SK-N-SH treated with all-trans-retinoic acid at 6 μM for 48 hours (cell line): ENCODE measurements at regions not wholly inside any gene's neighbourhood (a gene's known extent, or its start where the extent isn't known, plus 50 kb on each side); places are given as distances from the start of the nearest gene placed in this dataset.

Source experiments
- ATAC-seq: fragments of 200-7000 bp; cut with Tn5 transposase; 3 replicates; pipeline ENCODE4 v1.9.1; 2020; ENCODE audit warnings: mild to moderate bottlenecking, moderate library complexity
- ARNTL ChIP-seq: fragments of 450-650 bp; formaldehyde crosslinking; IDR thresholded peaks from 2 replicates; pipeline ENCODE4 v1.5.0; 2020; ENCODE audit warnings: low read depth, mild to moderate bottlenecking, moderate library complexity, borderline replicate concordance
- BACH2 ChIP-seq: fragments of 250-450 bp; sonication (Bioruptor Pico); IDR thresholded peaks from 2 replicates; pipeline ENCODE4 v1.9.0; 2021; ENCODE audit warnings: mild to moderate bottlenecking, borderline replicate concordance
- CSDC2 ChIP-seq: fragments of 250-450 bp; sonication (Bioruptor Pico); IDR thresholded peaks from 2 replicates; pipeline ENCODE4 v1.5.0; 2020; ENCODE audit warnings: mild to moderate bottlenecking, moderate library complexity
- ESRRG ChIP-seq: fragments of 250-450 bp; sonication (Bioruptor Pico); IDR thresholded peaks from 2 replicates; pipeline ENCODE4 v1.6.1; 2021; ENCODE audit warnings: mild to moderate bottlenecking
- GLIS3 ChIP-seq: fragments of 250-450 bp; sonication (Bioruptor Pico); IDR thresholded peaks from 2 replicates; pipeline ENCODE4 v1.5.0; 2020; ENCODE audit warnings: mild to moderate bottlenecking, moderate library complexity
- ISL1 ChIP-seq: fragments of 250-450 bp; sonication (Bioruptor Pico); IDR thresholded peaks from 2 replicates; pipeline ENCODE4 v2.1.2; 2022; ENCODE audit warnings: mild to moderate bottlenecking, moderate library complexity
- OSR1 ChIP-seq: fragments of 250-450 bp; sonication (Bioruptor Pico); IDR thresholded peaks from 2 replicates; pipeline ENCODE4 v1.8.0; 2022; ENCODE audit warnings: moderate library complexity, mild to moderate bottlenecking, inconsistent platforms
- PPARA ChIP-seq: fragments of 250-450 bp; sonication (Bioruptor Pico); IDR thresholded peaks from 2 replicates; pipeline ENCODE4 v1.5.0; 2020; ENCODE audit warnings: mild to moderate bottlenecking, borderline replicate concordance
- SNAI2 ChIP-seq: fragments of 250-450 bp; sonication (Bioruptor Pico); IDR thresholded peaks from 2 replicates; pipeline ENCODE4 v1.5.0; 2020; ENCODE audit warnings: mild to moderate bottlenecking, moderate library complexity
- TCF4 ChIP-seq: fragments of 250-450 bp; sonication (Bioruptor Pico); IDR thresholded peaks from 2 replicates; pipeline ENCODE4 v1.8.0; 2021; ENCODE audit warnings: mild to moderate bottlenecking, moderate library complexity, borderline replicate concordance
- TOX ChIP-seq: fragments of 250-450 bp; sonication (Bioruptor Pico); IDR thresholded peaks from 2 replicates; pipeline ENCODE4 v1.8.0; 2021; ENCODE audit warnings: mild to moderate bottlenecking, moderate library complexity, borderline replicate concordance
- ZC3H10 ChIP-seq: fragments of 250-450 bp; sonication (Bioruptor Pico); IDR thresholded peaks from 2 replicates; pipeline ENCODE4 v1.5.1; 2021; ENCODE audit warnings: mild to moderate bottlenecking, moderate library complexity
- ZFP3 ChIP-seq: fragments of 250-450 bp; sonication (Bioruptor Pico); IDR thresholded peaks from 2 replicates; pipeline ENCODE4 v1.5.0; 2020; ENCODE audit warnings: mild to moderate bottlenecking, moderate library complexity
- ZFP30 ChIP-seq: fragments of 450-650 bp; formaldehyde crosslinking; IDR thresholded peaks from 2 replicates; pipeline ENCODE4 v1.5.0; 2022; ENCODE audit warnings: mild to moderate bottlenecking, moderate library complexity
- ZNF565 ChIP-seq: fragments of 450-650 bp; formaldehyde crosslinking; conservative IDR thresholded peaks from 2 replicates; pipeline ENCODE4 v1.5.0; 2020; ENCODE audit warnings: low read depth, mild to moderate bottlenecking, moderate library complexity
- ZNF70 ChIP-seq: fragments of 450-650 bp; formaldehyde crosslinking; IDR thresholded peaks from 2 replicates; pipeline ENCODE4 v1.5.0; 2020; ENCODE audit warnings: mild to moderate bottlenecking, moderate library complexity
- ZNF8 ChIP-seq: fragments of 450-650 bp; formaldehyde crosslinking; IDR thresholded peaks from 2 replicates; pipeline ENCODE4 v1.5.0; 2020; ENCODE audit warnings: mild to moderate bottlenecking, moderate library complexity
- TF ChIP-seq, protein P1 (sequence below): fragments of 250-450 bp; sonication (Bioruptor Pico); IDR thresholded peaks from 2 replicates; pipeline ENCODE4 v1.8.0; 2020; ENCODE audit warnings: mild to moderate bottlenecking, moderate library complexity, borderline replicate concordance
- TF ChIP-seq, protein P2 (sequence below): fragments of 250-450 bp; sonication (Bioruptor Pico); IDR thresholded peaks from 2 replicates; pipeline ENCODE4 v1.5.1; 2020; ENCODE audit warnings: low read depth, mild to moderate bottlenecking, moderate library complexity
- TF ChIP-seq, protein P3 (sequence below): fragments of 250-450 bp; sonication (Bioruptor Pico); IDR thresholded peaks from 2 replicates; pipeline ENCODE4 v1.5.0; 2020; ENCODE audit warnings: mild to moderate bottlenecking, moderate library complexity

DNA sequence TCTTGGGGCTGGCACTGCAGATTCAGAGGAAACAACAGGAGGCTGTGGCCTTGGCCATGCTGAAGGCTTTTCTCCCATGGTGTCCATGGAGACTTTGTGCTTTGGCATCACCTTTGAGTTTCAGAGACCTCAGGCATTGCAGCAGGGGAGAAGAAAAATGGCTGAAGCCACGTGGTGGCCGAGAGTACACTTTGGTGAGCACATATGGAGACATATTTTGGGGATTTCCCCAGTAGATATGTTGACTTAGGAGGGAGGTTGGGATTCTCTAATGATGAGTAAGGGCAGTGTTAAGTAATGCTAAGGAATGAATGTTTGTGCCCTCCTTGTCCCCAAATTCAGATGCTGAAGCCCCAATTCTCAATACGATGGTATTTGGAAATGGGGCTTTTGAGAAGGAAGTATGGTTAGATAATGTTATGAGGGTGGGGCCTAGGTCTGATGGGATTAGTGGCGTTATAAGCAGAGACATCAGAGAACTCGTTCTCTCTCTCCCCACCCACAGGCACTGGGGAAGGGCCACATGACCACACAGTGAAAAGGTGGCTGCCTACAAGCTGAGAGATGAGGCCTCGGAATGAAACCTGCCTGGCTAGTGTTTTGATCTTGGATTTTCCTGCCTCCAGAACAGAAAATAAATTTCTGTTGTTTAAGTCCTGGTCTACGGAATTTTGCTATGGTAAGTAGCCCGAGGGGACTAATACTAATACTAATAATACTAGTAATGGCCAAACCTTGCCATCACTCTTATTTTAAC lies 98.6 kb downstream of the TBX19 start:
- TF ChIP-seq GLIS3 (CRISPR knock-in tag) (no peak), TCF4 (no peak)

DNA sequence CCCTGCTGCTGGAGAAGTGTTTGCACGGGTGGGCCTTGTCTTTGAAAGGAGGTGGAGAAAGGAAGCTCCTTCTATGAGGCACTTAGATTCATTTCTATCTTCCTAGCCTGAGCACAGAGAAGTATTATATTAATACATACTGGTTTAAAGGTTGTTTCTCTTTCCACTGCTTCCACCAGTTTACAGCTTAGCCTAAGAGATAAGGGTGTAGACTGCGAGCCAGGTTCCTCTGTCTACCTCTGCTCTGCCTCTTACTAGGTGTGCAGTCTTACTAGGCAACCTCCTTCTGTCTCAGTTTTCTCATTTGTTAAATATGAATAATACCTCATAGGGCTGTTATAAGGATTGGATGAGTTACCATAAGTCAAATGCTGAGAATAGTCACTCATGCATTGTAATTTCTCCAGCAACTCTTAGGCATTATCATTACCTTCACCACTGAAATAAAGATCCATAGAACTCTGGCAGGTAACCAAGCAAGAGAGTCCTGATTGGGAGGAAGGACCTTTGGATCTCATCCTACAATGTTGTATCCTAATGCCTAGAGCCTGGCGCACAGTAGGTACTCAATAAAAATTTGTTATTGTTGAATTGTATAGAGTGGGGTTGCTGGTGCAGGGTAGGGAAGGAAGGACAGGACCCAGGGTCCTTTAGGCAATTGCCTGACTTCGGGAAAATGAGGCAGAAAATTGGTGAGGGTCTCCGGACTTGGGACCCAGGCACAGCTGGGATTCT lies 95.1 kb downstream of the TBX19 start:
- no peak for ATAC-seq
- no peak for TF ChIP-seq ZNF8 (CRISPR knock-in tag)
- no peak for TF ChIP-seq BACH2 (CRISPR knock-in tag)
- no peak for TF ChIP-seq CSDC2 (CRISPR knock-in tag)

More for the DNA sequence above, 98.6 kb downstream of the TBX19 start:
- ATAC-seq, result no peak

DNA sequence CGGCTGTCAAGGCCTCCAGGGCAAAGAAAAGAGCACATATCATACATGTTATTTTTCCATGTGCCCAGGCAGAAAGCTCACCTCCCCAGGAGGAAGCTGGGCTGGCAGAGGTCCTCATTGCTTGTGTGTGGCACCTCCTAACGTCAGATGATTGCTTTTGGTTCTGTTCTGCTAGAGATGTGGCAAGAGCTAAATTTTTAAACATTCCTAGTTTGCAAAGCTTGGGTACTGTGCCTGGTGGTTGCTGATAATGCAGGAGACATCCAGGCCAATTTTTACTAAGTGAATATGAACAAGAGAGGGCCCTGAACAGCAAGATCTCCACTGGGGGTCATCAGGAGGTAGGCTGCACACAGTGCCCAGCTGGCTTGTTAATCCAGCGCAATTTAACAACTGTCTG lies 93.9 kb downstream of the TBX19 start:
- no peak for ATAC-seq
- TF ChIP-seq, protein P1, sequence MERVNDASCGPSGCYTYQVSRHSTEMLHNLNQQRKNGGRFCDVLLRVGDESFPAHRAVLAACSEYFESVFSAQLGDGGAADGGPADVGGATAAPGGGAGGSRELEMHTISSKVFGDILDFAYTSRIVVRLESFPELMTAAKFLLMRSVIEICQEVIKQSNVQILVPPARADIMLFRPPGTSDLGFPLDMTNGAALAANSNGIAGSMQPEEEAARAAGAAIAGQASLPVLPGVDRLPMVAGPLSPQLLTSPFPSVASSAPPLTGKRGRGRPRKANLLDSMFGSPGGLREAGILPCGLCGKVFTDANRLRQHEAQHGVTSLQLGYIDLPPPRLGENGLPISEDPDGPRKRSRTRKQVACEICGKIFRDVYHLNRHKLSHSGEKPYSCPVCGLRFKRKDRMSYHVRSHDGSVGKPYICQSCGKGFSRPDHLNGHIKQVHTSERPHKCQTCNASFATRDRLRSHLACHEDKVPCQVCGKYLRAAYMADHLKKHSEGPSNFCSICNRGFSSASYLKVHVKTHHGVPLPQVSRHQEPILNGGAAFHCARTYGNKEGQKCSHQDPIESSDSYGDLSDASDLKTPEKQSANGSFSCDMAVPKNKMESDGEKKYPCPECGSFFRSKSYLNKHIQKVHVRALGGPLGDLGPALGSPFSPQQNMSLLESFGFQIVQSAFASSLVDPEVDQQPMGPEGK (CRISPR knock-in tag), result no peak
- no peak for TF ChIP-seq ESRRG
- TF ChIP-seq ZFP3 (CRISPR knock-in tag), result no peak
- no peak for TF ChIP-seq BACH2 (CRISPR knock-in tag)
- no peak for TF ChIP-seq ZNF70
- TF ChIP-seq TOX, result no peak
- TF ChIP-seq ZNF565 (CRISPR knock-in tag), result no peak
- TF ChIP-seq, protein P2, sequence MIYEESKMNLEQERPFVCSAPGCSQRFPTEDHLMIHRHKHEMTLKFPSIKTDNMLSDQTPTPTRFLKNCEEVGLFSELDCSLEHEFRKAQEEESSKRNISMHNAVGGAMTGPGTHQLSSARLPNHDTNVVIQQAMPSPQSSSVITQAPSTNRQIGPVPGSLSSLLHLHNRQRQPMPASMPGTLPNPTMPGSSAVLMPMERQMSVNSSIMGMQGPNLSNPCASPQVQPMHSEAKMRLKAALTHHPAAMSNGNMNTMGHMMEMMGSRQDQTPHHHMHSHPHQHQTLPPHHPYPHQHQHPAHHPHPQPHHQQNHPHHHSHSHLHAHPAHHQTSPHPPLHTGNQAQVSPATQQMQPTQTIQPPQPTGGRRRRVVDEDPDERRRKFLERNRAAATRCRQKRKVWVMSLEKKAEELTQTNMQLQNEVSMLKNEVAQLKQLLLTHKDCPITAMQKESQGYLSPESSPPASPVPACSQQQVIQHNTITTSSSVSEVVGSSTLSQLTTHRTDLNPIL (CRISPR knock-in tag), result no peak
- TF ChIP-seq ZFP30 (CRISPR knock-in tag), result no peak
- TF ChIP-seq ZC3H10 (CRISPR knock-in tag), result no peak
- TF ChIP-seq OSR1, result no peak
- TF ChIP-seq PPARA (CRISPR knock-in tag), result no peak
- no peak for TF ChIP-seq ISL1 (CRISPR knock-in tag)
- TF ChIP-seq CSDC2 (CRISPR knock-in tag), result no peak
- TF ChIP-seq, protein P3, sequence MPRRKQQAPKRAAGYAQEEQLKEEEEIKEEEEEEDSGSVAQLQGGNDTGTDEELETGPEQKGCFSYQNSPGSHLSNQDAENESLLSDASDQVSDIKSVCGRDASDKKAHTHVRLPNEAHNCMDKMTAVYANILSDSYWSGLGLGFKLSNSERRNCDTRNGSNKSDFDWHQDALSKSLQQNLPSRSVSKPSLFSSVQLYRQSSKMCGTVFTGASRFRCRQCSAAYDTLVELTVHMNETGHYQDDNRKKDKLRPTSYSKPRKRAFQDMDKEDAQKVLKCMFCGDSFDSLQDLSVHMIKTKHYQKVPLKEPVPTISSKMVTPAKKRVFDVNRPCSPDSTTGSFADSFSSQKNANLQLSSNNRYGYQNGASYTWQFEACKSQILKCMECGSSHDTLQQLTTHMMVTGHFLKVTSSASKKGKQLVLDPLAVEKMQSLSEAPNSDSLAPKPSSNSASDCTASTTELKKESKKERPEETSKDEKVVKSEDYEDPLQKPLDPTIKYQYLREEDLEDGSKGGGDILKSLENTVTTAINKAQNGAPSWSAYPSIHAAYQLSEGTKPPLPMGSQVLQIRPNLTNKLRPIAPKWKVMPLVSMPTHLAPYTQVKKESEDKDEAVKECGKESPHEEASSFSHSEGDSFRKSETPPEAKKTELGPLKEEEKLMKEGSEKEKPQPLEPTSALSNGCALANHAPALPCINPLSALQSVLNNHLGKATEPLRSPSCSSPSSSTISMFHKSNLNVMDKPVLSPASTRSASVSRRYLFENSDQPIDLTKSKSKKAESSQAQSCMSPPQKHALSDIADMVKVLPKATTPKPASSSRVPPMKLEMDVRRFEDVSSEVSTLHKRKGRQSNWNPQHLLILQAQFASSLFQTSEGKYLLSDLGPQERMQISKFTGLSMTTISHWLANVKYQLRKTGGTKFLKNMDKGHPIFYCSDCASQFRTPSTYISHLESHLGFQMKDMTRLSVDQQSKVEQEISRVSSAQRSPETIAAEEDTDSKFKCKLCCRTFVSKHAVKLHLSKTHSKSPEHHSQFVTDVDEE (CRISPR knock-in tag), result no peak
- TF ChIP-seq, all 23 proteins: peak for 0

DNA sequence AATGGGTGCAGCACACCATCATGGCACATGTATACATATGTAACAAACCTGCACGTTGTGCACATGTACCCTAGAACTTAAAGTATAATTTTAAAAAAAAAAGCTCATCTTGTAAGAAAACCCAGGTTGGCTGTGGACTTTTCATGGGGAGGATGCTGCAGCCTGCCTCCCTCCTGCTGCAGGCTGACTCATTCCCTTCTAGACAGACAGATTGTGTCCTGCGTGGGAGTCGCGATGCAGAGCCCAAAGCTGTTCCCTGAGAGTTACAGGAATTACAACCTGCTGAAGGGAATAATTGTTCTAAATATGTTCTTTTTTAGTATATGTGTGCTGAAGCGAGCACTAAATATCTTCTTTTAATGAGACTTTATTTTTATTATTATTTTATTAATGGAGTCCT lies 93.2 kb downstream of the TBX19 start:
- TF ChIP-seq CSDC2 (CRISPR knock-in tag) (no peak), BACH2 (CRISPR knock-in tag) (no peak), ESRRG (no peak), GLIS3 (CRISPR knock-in tag) (no peak), ZFP30 (CRISPR knock-in tag) (no peak), ZNF565 (CRISPR knock-in tag) (no peak), SNAI2 (CRISPR knock-in tag) (no peak), ARNTL (CRISPR knock-in tag) (no peak), ZFP3 (CRISPR knock-in tag) (no peak), PPARA (CRISPR knock-in tag) (no peak), ISL1 (CRISPR knock-in tag) (no peak)
- TF ChIP-seq, protein P1 (CRISPR knock-in tag), result no peak
- ATAC-seq, result peak; percentile 56; the same call in 2 of the 3 replicates
